ENCODE measurements at regions not wholly inside any gene's neighbourhood (a gene's known extent, or its start where the extent isn't known, plus 50 kb on each side); places are given as distances from the start of the nearest gene placed in this dataset.

DNA sequence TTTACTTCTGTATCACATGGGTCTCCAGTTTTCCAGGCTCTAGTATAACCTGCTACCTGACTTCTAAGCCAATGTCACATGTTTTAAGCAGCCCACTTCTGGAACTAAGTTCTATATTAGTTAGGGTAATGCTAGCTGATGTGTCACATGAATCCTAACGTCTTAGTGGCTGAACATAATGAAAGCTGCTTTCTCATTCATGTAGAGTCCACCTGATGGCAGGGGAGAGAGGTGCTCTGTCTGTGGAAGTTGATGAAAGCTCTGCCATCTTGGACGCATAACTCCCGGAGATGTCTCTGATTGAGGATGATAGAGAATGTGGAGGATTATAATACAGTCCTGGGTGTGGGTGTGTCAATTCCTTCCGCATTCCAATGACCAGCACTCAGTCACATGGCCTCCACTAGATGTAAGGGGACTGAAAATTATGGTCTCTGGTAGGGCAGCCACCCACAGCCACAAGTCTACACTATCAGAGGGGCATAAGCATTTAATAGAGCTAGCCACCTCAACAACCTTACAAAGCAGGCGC is 234.4 kb upstream of the CRY1 start:
- DNase-seq, result no peak
- no peaks in the 10 kb centered on the region for H3K36me3 ChIP-seq
- no peak overlapping the region for H3K27ac ChIP-seq
- H3K4me1 ChIP-seq, result no peaks in the 10 kb centered on the region
- H3K4me3 ChIP-seq, result no peak overlapping the region
- TF ChIP-seq, protein P1, sequence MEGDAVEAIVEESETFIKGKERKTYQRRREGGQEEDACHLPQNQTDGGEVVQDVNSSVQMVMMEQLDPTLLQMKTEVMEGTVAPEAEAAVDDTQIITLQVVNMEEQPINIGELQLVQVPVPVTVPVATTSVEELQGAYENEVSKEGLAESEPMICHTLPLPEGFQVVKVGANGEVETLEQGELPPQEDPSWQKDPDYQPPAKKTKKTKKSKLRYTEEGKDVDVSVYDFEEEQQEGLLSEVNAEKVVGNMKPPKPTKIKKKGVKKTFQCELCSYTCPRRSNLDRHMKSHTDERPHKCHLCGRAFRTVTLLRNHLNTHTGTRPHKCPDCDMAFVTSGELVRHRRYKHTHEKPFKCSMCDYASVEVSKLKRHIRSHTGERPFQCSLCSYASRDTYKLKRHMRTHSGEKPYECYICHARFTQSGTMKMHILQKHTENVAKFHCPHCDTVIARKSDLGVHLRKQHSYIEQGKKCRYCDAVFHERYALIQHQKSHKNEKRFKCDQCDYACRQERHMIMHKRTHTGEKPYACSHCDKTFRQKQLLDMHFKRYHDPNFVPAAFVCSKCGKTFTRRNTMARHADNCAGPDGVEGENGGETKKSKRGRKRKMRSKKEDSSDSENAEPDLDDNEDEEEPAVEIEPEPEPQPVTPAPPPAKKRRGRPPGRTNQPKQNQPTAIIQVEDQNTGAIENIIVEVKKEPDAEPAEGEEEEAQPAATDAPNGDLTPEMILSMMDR (IDR thresholded peaks at IDR 0.05), result no peak
- intact Hi-C loops (cut with DNase I), result no loop called here
- H3K9ac ChIP-seq (ENCODE audit: low read depth in 2 of 2, low read length in 2 of 2), result no peak overlapping the region
- peaks cover 3% of the 10 kb centered on the region for H3K27me3 ChIP-seq
- no peaks in the 10 kb centered on the region for H3K9me3 ChIP-seq

DNA sequence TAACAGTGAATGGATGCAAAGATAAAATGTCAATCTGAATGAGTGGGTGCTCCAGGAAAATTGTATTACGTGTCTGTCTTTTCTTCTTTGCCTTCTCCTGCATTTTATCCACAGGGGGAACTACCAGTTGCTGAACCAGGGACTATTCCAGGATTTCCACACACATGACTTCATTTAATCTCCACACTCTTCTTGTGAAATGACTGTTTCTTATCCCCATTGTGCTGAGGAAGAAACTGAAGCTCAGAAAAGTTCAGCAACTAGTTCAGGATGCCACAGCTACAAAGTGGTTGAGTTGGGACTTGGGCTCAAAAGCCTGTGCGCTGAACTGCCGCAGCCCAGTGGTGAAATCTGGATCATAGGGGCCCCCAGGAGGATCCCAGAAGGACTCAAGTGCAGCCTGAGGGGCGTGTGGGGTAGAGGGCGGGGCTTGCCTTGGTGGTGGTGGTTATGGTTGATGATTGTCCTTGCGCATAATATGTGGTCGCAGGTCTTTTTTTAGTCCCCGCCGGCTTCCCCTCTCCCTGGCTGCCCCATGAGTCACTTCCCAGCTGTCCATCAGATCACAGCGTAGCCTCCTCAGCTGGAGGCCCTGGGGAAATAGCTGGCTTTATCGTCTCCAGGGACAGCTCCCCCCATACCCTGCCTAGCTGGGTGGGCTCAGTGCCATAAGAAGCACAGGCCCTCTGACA is 235.2 kb upstream of the CRY1 start:
- no peak for DNase-seq
- TF ChIP-seq, protein P1 (IDR thresholded peaks at IDR 0.05), result no peak
- intact Hi-C loops (cut with DNase I), result no loop called here
- Histone ChIP-seq H3K9ac (ENCODE audit: low read depth in 2 of 2, low read length in 2 of 2) (no peak overlapping the region), H3K36me3 (no peaks in the 10 kb centered on the region), H3K9me3 (no peaks in the 10 kb centered on the region), H3K4me3 (no peak overlapping the region), H3K4me1 (no peaks in the 10 kb centered on the region), H3K27me3 (no peaks in the 10 kb centered on the region), H3K27ac (no peak overlapping the region)

- H3K36me3 ChIP-seq, result no peaks in the 10 kb centered on the region
- intact Hi-C loops (cut with DNase I), result no loop called here
- no peaks in the 10 kb centered on the region for H3K9me3 ChIP-seq
- no peak for DNase-seq
- H3K27me3 ChIP-seq, result no peaks in the 10 kb centered on the region
- H3K4me3 ChIP-seq, result no peak overlapping the region
- no peak overlapping the region for H3K9ac ChIP-seq (ENCODE audit: low read depth in 2 of 2, low read length in 2 of 2)
- no peaks in the 10 kb centered on the region for H3K4me1 ChIP-seq
- no peak overlapping the region for H3K27ac ChIP-seq
- TF ChIP-seq, protein P1 (IDR thresholded peaks at IDR 0.05), result no peak
These were observed 236.4 kb upstream of the CRY1 start for GRCh38 chr12:107329569-107330324.

- intact Hi-C loops (cut with DNase I), result no loop called here
- H3K9ac ChIP-seq (ENCODE audit: low read depth in 2 of 2, low read length in 2 of 2), result no peak overlapping the region
- no peak for DNase-seq
- no peaks in the 10 kb centered on the region for H3K36me3 ChIP-seq
- TF ChIP-seq, protein P1 (IDR thresholded peaks at IDR 0.05), result no peak
- no peak overlapping the region for H3K27ac ChIP-seq
- H3K27me3 ChIP-seq, result no peaks in the 10 kb centered on the region
- H3K4me3 ChIP-seq, result no peak overlapping the region
- H3K4me1 ChIP-seq, result no peaks in the 10 kb centered on the region
- H3K9me3 ChIP-seq, result no peaks in the 10 kb centered on the region
These were observed 237.6 kb upstream of the CRY1 start for GRCh38 chr12:107330831-107331431.

DNA sequence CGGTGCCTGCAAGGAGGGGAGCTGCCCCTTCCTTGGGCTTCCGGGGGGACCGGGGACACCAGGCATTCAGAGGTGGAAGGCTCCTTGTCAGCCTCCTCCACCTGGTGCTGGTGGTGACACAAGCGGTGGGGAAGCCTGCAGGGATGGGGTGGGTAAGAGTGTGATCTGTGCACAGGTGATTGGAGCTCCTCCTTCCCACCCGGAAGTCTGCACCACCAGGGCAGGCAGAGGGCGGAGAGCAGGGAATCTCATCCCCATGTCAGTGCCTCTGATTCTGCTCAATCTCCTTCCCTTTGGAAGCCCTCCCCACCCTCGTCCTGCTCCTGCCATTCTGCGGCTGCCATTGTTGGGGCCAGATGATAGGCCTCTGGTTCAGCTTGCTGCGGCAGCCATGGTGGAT is 238.1 kb upstream of the CRY1 start:
- Histone ChIP-seq H3K36me3 (no peaks in the 10 kb centered on the region), H3K27me3 (no peaks in the 10 kb centered on the region), H3K9ac (ENCODE audit: low read depth in 2 of 2, low read length in 2 of 2) (no peak overlapping the region), H3K4me3 (no peak overlapping the region), H3K9me3 (no peaks in the 10 kb centered on the region), H3K27ac (no peak overlapping the region), H3K4me1 (no peaks in the 10 kb centered on the region)
- TF ChIP-seq, protein P1 (IDR thresholded peaks at IDR 0.05), result no peak
- intact Hi-C loops (cut with DNase I), result no loop called here
- DNase-seq, result no peak
